Fibroblast of gingiva (primary cell): ENCODE measurements at regions not wholly inside any gene's neighbourhood (a gene's known extent, or its start where the extent isn't known, plus 50 kb on each side); places are given as distances from the start of the nearest gene placed in this dataset.

Experiments used
- DNase-seq: peaks from one replicate; pipeline ENCODE4 v3.0.0-alpha.2; 2011; ENCODE audit warnings: low read depth

DNA sequence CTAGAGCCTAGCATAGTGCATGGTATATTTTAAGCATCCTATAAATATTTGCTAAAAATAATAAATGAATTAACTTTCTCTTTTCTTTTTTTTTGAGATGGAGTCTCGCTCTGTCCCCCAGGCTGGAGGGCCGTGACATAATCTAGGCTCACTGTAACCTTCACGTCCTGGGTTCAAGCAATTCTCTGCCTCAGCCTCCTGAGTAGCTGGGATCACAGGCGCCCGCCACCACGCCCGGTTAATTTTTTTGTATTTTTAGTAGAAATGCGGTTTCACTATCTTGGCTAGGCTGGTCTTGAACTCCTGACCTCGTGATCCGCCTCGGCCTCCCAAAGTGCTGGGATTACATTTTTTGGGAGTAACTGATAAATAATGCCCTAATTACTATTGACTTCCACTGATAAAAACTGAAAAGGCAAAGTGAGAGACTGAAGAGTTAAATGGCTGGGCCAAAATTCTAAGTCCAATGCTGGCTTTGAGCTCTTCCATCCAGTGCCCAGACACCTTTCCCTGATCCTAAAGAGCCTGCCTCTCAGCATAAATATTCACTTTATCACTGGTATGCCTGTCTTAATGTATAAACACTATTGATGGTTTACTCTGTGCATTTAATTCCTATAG is 213.0 kb upstream of the KRR1 start:
- no peak for DNase-seq

GRCh38 chr12:75722714-75723200 is 211.3 kb upstream of the KRR1 start:
- peak; percentile 96 for DNase-seq

- no peak for DNase-seq
Observed at GRCh38 chr12:75721796-75722195, 210.4 kb upstream of the KRR1 start.

DNA sequence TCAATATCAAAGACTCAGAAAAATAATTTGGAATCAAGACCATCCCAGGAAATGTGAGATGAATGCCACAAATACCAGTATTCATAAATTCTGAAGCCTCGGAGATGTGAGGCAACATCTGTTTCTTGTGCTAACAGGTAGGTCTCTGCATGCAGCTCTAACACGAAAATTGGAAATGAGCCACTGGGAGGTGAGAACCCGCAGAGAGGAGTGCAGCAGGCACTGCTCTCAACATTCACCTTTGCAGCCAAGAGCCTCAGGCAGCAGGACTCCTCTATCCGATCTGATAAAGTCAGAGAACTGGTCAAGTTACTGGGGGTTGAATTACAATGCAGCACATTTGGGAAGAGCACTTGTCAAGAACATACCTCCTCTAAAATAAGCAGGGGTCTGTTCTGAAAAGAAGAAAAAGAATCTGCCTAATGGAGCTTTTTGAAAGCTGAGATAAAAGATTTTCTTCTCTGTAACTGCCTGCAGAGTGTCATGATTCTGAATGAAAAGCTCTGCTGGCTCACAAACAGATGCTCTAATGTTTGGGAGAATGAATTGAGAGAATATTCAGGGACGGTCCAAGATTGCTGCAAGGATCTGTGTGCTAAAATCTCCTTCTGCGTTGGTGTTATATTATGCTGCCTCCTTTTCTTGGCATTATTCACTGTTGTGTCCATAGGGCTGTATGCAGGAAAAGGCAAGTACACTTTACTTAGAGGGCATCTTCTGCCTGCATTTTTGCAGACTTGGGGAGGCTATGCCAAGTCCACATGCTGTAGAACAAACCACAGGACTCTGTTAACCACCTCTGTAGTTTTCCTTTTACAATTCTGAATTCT is 209.6 kb upstream of the KRR1 start:
- DNase-seq: peak; percentile 27

DNA sequence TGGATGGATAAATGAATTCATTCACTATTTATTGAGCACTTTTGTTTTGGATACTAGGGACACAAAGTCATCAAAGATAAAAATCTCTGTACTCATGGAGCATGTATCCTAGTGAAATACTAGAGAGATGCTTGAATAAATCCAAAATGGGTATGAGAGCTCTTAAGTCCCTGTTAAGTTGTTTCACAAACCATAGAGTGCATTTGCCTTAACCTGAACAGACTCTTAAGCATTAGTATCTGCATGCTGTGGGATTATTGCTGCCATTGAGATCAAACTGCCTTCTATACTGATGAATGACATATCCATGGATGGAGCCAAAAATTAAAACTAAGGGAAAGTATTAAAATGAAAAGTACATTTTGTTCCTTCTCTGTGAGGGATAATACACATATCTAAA is 206.5 kb upstream of the KRR1 start:
- no peak for DNase-seq

GRCh38 chr12:75716291-75717025 is 205.0 kb upstream of the KRR1 start:
- DNase-seq: no peak

GRCh38 chr12:75715682-75716081 is 204.3 kb upstream of the KRR1 start:
- no peak for DNase-seq

GRCh38 chr12:75715323-75715644 is 203.9 kb upstream of the KRR1 start:
- no peak for DNase-seq

GRCh38 chr12:75714462-75715322 is 203.3 kb upstream of the KRR1 start:
- no peak for DNase-seq

DNA sequence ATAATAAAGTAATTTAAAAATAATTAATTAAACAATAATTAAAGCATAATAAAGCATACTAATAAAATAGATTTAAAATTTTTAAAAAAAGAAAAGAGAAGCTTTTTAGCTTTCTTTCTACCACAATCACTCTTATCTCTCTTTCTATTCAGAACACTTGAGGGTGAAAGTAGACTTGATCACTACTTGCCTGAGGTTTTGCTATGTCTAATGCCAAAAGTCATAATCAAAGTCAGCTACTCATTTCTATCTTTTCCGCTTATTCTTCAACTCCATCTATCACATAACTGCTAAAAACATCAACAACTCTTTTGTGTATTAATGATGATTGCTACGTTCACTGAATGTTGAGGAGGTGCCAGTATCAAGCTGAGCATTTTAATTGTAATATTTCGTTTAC is 202.0 kb upstream of the KRR1 start:
- DNase-seq: no peak

- no peak for DNase-seq
Observed at GRCh38 chr12:75712223-75712622, 200.8 kb upstream of the KRR1 start.

- DNase-seq: no peak
Observed at GRCh38 chr12:75711271-75711670, 199.9 kb upstream of the KRR1 start.

- peak; percentile 25 for DNase-seq
Observed at GRCh38 chr12:75710361-75711069, 199.1 kb upstream of the KRR1 start.

DNA sequence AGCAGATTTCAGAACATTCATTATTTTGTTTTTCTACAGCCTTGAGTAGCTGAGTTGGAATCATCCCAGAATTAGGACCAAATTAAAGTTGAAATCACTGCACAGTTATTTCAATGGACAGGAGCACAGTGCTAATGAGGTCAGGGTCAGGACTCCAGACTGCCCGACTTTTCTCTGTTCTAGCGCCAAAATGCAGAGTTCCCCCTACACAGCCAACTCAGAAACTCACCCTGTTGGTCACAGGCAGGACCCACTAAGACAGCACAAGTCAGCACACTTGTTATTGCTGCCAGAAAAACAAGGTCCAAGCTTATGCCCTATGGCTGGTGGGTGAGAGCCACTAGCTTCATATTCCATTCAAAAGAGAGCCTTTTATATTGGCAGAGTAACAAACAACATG is 198.1 kb upstream of the KRR1 start:
- no peak for DNase-seq

DNA sequence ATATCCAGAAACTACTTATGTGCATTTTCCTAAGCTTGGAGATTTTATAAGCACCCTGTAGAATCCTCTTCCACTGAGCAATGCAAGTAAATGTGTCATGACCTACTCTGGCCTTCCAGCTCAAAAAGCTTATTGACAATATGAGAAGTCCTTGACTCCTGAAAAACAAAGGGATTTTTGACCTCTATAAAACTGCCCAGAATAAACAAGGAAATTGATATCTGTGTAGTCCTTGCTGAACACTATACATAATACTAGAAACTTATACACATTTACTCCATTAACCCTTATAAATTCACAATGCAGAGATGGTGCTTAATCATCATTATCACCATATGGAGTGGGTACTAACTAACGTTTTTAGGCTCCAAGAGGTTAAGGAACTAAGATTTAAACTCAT is 197.4 kb upstream of the KRR1 start:
- DNase-seq: no peak

- no peak for DNase-seq
Observed at GRCh38 chr12:75707983-75708382, 196.6 kb upstream of the KRR1 start.

GRCh38 chr12:75706786-75707605 is 195.6 kb upstream of the KRR1 start:
- DNase-seq: peak; percentile 63

DNA sequence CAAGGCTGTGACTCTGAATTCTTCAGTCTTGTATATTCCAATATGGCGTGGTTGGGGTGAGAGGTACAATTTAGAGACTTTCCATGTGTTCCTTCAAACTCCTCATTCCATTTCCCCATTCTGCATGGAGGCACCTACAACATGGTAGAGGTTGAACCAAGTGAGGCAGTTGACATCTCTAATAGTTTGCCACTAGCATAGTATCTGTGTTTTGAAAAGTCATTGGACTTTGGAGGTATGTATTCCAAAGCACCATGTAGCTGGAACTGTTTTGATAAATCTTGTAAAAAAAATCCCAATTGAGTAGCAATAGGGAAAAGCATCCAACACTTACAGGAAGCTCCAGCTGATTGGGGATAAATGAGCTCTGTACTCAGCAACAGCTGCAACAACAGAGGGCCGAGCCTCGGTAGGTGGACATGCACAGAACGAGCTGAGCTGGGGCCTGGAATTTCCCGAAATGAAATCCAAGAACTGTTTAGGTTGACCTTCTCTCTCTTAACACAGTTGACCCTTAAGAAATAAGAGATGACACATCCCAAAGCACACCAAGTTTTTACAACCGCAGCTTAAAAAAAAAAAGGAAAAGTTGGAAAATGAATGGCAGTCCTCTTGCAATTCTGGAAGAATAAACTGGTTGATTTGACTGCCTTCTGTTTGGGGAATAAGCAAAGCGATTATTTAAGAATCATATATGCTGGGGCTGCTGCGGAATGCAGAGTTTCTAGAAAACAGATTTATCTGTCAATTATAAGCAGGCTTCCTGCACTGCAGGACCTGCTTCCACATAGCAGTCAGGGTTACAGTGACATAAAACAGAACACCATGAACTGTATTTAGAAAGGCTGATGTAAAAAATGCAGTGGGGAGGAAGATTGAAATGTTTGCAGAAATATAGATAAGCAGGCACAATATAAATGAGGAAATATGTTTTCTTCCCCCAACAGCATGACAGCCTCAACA is 194.6 kb upstream of the KRR1 start:
- DNase-seq: peak; percentile 98

DNA sequence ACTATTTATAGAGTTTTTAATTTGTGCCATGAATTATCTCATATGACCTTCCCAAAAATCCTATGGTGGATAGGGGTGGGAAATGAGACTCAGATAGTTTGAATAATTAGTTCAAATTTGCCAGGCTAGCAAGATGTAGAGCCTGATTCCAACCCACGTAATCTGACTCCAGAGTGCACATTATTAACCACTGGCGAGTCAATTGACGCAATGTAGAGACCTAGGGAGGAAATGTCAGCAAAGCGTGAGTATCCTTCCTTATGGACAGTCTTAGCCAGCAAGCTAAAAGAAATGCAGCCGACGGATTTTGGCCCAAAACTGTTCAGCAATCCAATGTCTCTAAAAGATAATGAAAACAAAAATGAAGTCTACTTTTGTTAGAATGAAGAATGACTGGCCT is 193.3 kb upstream of the KRR1 start:
- peak; percentile 22 for DNase-seq
